Activated naive CD8-positive, alpha-beta T cell treated with anti-CD3 and anti-CD28 coated beads, Interleukin-2, amount 50 U/mL, for 24 hours (primary cell): ENCODE measurements at regions not wholly inside any gene's neighbourhood (a gene's known extent, or its start where the extent isn't known, plus 50 kb on each side); places are given as distances from the start of the nearest gene placed in this dataset.

Experiments
- ATAC-seq: fragments of 150-1000 bp; cut with Tn5 transposase; one replicate; pipeline ENCODE4 v1.10.0; 2021
- DNase-seq: peaks from one replicate; pipeline ENCODE4 v3.0.0; 2021
- H3K27ac Mint-ChIP-seq: one replicate; pipeline ENCODE4 v1.8.0; 2021; ENCODE audit warnings: mild to moderate bottlenecking, mixed read lengths
- H3K27me3 Mint-ChIP-seq: one replicate; pipeline ENCODE4 v1.8.0; 2021; ENCODE audit warnings: mixed read lengths
- H3K36me3 Mint-ChIP-seq: one replicate; pipeline ENCODE4 v1.8.0; 2021; ENCODE audit warnings: low read depth, mixed read lengths
- H3K4me1 Mint-ChIP-seq: one replicate; pipeline ENCODE4 v1.8.0; 2021; ENCODE audit warnings: mixed read lengths
- H3K4me3 Mint-ChIP-seq: one replicate; pipeline ENCODE4 v1.8.0; 2021; ENCODE audit warnings: mild to moderate bottlenecking, moderate library complexity, mixed read lengths
- H3K9me3 Mint-ChIP-seq: one replicate; pipeline ENCODE4 v1.8.0; 2021; ENCODE audit warnings: mixed read lengths

DNA sequence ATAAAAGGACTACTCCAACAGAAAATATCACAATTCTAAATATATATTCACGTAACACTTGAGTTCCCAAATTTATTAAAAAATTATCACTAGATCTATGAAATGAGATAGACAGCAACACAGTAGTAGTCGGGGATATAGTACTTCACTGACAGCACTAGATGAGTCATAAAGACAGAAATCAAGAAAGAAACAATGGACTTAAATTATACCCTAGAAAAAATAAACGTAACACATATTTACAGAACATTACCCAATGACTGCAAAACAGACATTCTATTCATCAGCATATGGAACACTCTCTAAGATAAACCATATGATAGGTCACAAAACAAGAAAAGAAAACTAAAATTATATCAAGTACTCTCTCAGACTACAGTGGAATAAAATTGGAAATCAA, 429.4 kb downstream of the MBD2 start:
- Mint-ChIP-seq H3K4me1 (no peaks in the 10 kb centered on the region), H3K27me3 (no peaks in the 10 kb centered on the region), H3K36me3 (no peaks in the 10 kb centered on the region), H3K4me3 (no peak overlapping the region), H3K27ac (no peak overlapping the region), H3K9me3 (no peaks in the 10 kb centered on the region)
- ATAC-seq (no peak), DNase-seq (no peak)

DNA sequence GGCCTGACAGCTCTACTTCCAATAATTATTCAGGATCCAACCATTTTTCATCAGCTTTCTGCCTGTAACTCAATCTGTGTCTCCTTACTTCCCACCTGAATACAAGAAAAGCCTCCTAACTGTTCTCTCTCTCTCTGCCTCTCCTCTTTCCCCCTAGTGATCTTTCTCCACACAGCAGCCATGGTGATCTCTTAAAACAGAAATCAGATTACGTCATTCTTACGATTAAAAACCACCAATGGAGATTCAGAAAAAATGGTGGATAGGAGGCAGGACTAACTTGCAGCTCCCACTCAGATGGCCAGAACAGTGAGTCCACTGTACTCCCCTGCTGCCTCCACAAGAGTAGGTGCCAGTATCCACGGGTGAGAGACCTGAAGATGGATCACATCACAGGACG, 431.7 kb downstream of the MBD2 start:
- DNase-seq = no peak
- Mint-ChIP-seq H3K36me3 (no peaks in the 10 kb centered on the region), H3K4me3 (no peak overlapping the region), H3K4me1 (no peaks in the 10 kb centered on the region), H3K27me3 (no peaks in the 10 kb centered on the region), H3K27ac (no peak overlapping the region), H3K9me3 (no peaks in the 10 kb centered on the region)
- ATAC-seq = no peak

DNA sequence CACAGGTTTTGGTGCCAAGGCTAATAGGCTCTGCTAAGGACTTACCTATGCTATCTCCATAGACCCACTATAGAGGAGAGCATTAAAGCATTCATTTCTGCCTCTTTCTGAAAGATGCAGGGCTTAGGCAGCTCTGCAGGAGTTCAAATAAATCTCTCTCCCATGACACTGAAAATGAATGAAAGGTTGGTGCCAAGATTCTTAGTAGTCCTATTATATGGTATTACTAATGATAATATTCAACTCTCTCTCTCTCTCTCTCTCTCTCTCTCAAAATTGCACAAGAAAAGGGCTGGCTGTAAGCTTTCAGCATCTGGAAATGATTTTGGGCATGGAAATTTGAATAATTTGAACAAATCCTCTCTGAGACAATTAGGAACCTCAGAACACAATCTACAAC, 433.7 kb downstream of the MBD2 start:
- no peaks in the 10 kb centered on the region for H3K36me3 Mint-ChIP-seq
- ATAC-seq (no peak), DNase-seq (no peak)
- no peak overlapping the region for H3K27ac Mint-ChIP-seq
- no peak overlapping the region for H3K4me3 Mint-ChIP-seq
- no peaks in the 10 kb centered on the region for H3K27me3 Mint-ChIP-seq
- no peaks in the 10 kb centered on the region for H3K9me3 Mint-ChIP-seq
- H3K4me1 Mint-ChIP-seq = no peaks in the 10 kb centered on the region

DNA sequence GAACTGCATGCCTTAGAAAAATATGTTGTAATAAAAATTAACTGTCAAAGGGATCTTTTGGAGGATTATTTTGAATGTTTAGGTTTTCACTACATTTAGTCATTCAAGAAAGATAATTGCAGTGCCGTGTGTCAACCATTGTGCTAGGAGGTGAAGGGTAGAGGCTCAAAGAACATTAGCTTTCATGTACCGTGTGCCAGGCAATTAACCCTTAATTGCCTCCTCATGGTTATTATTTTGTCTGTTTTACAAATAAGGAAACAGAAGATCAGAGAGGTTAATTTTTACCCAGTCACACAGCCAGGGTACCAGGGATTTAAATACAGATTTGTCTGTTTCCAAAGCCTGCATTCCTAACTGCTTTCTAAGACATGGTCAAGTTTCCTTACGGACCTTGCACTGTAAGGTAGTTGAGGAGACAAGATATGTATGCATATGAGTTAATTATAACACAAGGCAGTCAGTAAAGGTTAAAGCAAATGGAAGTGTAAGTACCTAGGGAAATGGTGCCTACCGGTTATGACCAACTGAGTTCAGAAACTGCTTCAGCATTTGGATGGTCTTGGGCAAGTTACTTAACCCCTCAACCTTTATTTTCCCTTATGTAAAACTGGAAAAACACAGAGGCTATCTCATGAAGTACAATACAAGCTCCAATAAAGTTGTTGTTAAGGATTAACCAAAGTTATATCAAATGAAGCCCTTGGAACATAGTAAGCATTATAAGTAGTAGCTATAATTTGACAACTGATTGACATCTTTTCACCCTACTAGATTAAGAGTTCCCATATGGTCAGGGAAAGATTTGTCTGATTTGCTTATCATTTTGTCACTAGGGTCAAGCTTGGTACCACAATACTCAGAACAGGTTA, 434.9 kb downstream of the MBD2 start:
- DNase-seq (no peak), ATAC-seq (no peak)
- H3K4me3 Mint-ChIP-seq = no peak overlapping the region
- no peaks in the 10 kb centered on the region for H3K36me3 Mint-ChIP-seq
- H3K27me3 Mint-ChIP-seq = no peaks in the 10 kb centered on the region
- H3K9me3 Mint-ChIP-seq = no peaks in the 10 kb centered on the region
- no peaks in the 10 kb centered on the region for H3K4me1 Mint-ChIP-seq
- no peak overlapping the region for H3K27ac Mint-ChIP-seq

DNA sequence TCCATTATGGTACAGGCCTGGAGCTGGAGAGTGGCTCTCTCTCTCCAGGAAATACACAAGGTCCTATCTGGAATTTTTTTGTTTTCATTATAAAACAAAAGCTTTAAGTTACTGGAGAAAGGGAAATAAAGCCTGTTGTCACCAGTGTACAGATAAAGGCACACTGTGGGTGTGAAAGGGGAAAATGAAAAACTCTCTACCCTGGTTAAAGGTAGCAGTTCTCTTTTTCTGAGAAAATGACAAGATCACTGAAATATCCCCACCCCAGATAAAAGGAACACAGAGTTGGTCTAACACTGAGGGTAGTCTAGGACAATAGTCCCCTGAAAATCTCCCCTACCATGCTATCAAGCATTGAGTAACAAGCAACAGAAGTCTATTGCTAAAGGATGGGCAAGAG, 438.7 kb downstream of the MBD2 start:
- ATAC-seq (no peak), DNase-seq (no peak)
- H3K9me3 Mint-ChIP-seq = no peaks in the 10 kb centered on the region
- H3K4me3 Mint-ChIP-seq = no peak overlapping the region
- no peaks in the 10 kb centered on the region for H3K4me1 Mint-ChIP-seq
- no peaks in the 10 kb centered on the region for H3K27me3 Mint-ChIP-seq
- H3K27ac Mint-ChIP-seq = no peak overlapping the region
- H3K36me3 Mint-ChIP-seq = no peaks in the 10 kb centered on the region

DNA sequence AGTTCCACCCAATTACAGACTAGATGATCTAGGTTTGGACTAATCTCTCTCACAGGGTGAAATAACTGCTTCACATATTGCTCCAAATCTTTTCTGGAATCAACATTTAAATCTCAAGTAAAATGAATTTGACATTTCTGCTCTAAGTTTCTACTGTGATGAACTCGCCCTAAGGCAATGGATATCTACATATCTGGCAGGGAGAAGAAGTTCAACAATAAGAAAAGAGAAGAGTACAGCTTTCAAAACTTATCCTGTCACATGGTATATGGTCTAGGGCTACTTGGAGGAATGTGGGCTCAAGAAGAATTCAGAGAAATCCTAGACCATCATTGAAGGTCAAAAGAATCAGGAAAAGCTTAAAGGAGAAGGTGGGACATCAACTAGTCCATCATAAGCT, 440.2 kb downstream of the MBD2 start:
- H3K27ac Mint-ChIP-seq = no peak overlapping the region

DNA sequence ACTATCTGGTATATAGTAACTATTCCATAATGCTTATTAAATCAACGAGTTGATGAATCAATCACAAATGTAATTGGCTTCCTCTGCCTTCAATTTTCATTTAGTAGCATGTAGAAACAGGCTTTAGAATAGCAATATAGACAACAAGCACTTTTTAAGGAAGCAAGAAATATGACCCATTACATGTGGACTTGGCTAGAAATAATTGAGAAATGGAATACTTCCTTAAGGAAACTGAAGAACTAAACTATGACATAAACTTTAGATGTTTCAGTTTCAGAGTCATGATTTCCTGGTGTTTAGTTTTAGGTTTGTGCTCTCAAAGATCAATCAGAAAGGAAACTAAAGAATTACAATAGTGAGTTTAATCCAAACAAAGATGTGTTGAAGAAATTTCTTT, 443.8 kb downstream of the MBD2 start:
- H3K4me1 Mint-ChIP-seq = no peaks in the 10 kb centered on the region
- H3K27ac Mint-ChIP-seq = no peak overlapping the region
- peaks cover 14% of the 10 kb centered on the region for H3K9me3 Mint-ChIP-seq
- no peak for DNase-seq
- ATAC-seq = no peak
- H3K36me3 Mint-ChIP-seq = no peaks in the 10 kb centered on the region
- no peaks in the 10 kb centered on the region for H3K27me3 Mint-ChIP-seq
- H3K4me3 Mint-ChIP-seq = no peak overlapping the region

More for the DNA sequence above, 440.2 kb downstream of the MBD2 start:
- DNase-seq = no peak
- Mint-ChIP-seq H3K4me1 (no peaks in the 10 kb centered on the region), H3K27me3 (no peaks in the 10 kb centered on the region), H3K36me3 (no peaks in the 10 kb centered on the region), H3K9me3 (peaks cover 5% of the 10 kb centered on the region), H3K4me3 (no peak overlapping the region)
- no peak for ATAC-seq

DNA sequence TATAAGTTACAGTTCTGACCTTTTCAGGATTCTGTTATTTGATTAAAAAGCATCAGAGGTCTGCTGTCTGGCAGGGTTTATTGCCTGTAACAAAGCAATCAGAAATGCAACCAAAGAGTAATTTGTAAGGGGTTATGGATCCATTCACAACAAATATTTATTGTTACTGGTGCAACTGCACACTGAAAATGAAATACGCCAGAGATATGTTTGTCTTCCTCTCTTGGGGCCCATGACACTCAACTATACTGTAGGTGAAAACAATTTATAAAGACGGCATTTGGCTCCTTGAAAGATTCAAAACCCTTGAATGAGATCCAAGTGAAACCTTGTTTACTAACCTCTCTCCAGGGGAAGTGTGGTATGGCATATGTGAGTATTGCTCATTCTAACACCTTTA, 452.2 kb downstream of the MBD2 start:
- Mint-ChIP-seq H3K4me3 (no peak overlapping the region), H3K9me3 (peaks cover 20% of the 10 kb centered on the region), H3K27ac (no peak overlapping the region), H3K4me1 (no peaks in the 10 kb centered on the region), H3K27me3 (no peaks in the 10 kb centered on the region), H3K36me3 (no peaks in the 10 kb centered on the region)
- DNase-seq = no peak
- ATAC-seq = no peak

DNA sequence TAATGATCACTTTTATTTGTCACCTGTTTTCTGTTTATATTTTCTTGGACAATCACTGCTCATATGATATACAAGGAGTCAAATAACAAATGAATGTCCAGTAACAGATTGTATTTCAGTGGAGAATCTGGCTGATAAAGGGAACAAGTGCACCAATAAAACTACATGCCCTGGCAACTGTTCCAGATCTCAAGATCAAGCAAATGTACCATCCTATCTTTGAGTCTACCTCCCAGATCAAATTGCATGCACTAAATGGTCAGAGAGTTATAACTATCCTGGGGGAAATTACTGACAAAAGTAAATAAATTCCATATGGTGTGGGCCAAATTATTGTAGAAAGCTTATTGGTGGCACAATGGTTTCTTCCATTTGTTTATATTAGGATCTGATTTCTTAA, 452.8 kb downstream of the MBD2 start:
- DNase-seq (no peak), ATAC-seq (no peak)
- H3K27me3 Mint-ChIP-seq = no peaks in the 10 kb centered on the region
- peaks cover 17% of the 10 kb centered on the region for H3K9me3 Mint-ChIP-seq
- no peaks in the 10 kb centered on the region for H3K4me1 Mint-ChIP-seq
- no peak overlapping the region for H3K27ac Mint-ChIP-seq
- H3K4me3 Mint-ChIP-seq = no peak overlapping the region
- no peaks in the 10 kb centered on the region for H3K36me3 Mint-ChIP-seq

DNA sequence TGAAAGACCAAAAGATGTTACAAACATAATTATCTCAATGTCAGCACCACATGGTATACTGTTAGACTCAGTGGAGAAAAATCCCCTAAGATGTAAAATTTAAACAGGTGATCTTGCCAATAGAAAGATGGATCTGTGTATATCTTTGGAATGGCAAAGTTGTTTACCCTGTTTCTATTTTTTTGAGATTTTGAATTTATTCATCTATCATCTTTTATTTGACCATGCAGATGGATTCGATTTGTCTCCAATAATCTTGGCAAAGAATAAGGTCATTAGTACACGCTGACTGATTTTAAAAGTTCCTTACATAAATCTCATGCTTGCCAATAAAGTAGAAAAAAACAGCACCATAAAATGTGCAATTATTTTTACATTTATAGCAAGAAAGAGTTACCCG, 459.3 kb downstream of the MBD2 start:
- ATAC-seq (no peak), DNase-seq (no peak)
- Mint-ChIP-seq H3K9me3 (peaks cover 21% of the 10 kb centered on the region), H3K4me3 (no peak overlapping the region), H3K27ac (no peak overlapping the region), H3K36me3 (no peaks in the 10 kb centered on the region), H3K4me1 (no peaks in the 10 kb centered on the region), H3K27me3 (peaks cover 1% of the 10 kb centered on the region)

DNA sequence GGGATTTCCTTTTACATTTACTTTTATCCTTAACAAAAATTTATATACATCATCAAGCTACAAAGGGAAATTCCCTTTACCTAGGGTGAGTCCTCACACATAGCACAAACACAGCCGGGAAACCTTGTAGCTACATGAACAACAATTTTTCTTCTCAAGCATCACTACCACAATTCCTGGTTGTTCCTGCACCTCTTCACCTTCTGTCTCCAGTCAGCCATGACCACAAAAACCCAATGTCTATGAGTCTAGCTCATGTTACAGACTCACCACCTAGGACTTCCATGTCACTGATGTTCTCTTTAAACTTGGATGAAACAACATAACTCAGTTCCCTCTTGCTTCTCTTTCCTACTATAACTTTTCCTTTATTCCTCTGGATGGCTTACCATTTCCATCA, 460.4 kb downstream of the MBD2 start:
- Mint-ChIP-seq H3K9me3 (peaks cover 21% of the 10 kb centered on the region), H3K4me3 (no peak overlapping the region), H3K27me3 (peaks cover 1% of the 10 kb centered on the region), H3K4me1 (no peaks in the 10 kb centered on the region), H3K36me3 (no peaks in the 10 kb centered on the region), H3K27ac (no peak overlapping the region)
- no peak for DNase-seq
- ATAC-seq = no peak

DNA sequence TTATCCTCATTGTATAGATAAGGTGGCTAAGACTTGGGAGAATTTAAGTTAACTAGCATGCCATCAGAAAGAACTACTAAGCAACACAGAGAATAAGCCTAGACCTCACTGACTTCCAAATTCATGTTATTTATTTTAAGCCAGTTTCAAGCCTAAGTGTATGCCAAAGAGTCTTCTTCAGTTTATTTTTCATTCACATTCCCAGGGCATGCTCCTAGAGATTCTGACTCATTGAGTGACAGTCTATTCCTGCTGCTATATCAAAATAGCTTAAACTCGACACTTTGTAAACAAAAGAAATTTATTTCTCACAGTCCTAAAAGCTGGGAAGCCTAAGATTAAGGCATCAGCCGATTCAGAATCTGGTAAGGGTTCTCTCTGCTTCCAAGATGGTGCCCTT, 467.1 kb downstream of the MBD2 start:
- DNase-seq = no peak
- Mint-ChIP-seq H3K36me3 (no peaks in the 10 kb centered on the region), H3K27me3 (peaks cover 1% of the 10 kb centered on the region), H3K9me3 (peaks cover 7% of the 10 kb centered on the region), H3K4me3 (no peak overlapping the region), H3K4me1 (no peaks in the 10 kb centered on the region), H3K27ac (no peak overlapping the region)
- ATAC-seq = no peak

DNA sequence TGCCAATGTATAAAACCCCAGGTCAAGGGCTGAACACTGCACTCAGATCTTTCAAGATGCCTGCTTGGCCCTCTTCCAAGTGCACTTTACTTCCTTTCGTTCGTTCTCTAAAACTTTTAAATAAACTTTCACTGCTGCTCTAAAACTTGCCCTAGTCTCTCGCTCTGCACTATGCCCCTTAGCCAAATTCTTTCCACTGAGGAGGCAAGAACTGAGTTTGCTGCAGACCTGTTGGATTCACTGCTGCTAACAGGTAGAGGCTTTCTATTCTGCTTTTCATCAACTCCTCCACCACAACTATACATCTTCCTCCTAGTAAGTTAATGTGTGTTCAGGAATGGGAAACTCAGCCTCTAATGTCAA, 467.9 kb downstream of the MBD2 start:
- peaks cover 5% of the 10 kb centered on the region for H3K9me3 Mint-ChIP-seq
- H3K27ac Mint-ChIP-seq = no peak overlapping the region
- H3K4me1 Mint-ChIP-seq = no peaks in the 10 kb centered on the region
- ATAC-seq (no peak), DNase-seq (no peak)
- no peak overlapping the region for H3K4me3 Mint-ChIP-seq
- peaks cover under 1% of the 10 kb centered on the region for H3K27me3 Mint-ChIP-seq
- no peaks in the 10 kb centered on the region for H3K36me3 Mint-ChIP-seq

DNA sequence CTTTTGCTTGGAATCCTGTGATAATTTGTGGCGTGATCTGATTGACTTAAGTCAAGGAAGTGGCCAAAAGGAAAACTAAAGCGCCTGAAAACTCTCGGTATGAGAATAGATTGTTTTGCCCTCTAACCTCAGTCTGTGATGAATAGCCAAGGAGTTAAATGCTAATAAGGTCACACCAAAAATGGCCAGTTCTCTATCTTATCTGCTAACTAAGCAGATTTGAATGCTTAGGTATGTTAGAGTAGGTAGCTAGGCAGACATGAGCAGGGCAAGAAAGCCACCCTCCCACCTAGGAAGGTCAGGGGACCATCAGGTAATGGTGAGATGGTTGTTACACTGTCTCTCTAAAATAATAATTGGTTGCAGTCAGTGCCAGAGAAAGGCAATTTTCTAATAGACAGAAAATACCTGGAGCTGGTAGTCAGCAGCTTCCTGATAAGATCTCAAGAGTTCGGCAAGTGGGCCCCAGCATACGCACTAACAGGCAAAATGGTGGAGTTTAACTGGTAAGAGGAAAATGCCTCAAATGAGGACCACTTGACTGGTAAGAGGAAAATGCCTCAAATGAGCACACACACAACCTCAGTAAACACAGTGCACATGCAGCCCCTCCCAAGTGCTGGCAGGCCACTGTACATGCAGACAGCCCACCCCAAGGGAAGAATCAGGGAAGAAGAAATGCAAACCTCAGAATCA, 468.4 kb downstream of the MBD2 start:
- H3K36me3 Mint-ChIP-seq = no peaks in the 10 kb centered on the region
- ATAC-seq (no peak), DNase-seq (no peak)
- H3K9me3 Mint-ChIP-seq = peaks cover 3% of the 10 kb centered on the region
- no peaks in the 10 kb centered on the region for H3K4me1 Mint-ChIP-seq
- H3K4me3 Mint-ChIP-seq = no peak overlapping the region
- H3K27me3 Mint-ChIP-seq = no peaks in the 10 kb centered on the region
- no peak overlapping the region for H3K27ac Mint-ChIP-seq

DNA sequence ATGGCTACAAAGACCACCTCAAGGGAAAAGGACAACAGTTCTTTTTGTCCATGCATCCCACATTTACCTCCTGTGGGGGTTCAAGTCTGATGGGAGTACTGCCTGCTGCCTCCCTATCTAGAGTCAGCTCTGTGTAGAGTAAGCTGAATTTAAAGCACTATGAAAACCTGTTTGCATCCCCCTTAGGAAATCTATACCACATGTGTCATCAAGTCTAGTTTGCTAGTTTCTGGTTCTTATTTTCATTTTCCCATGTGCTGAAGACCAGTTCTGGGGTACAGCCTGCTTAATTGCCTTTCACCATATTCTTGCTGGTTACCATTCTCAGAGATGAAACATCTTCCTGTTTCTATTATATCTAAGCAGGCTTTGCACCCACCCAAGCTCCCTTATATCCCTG, 470.3 kb downstream of the MBD2 start:
- H3K4me1 Mint-ChIP-seq = no peaks in the 10 kb centered on the region
- ATAC-seq (no peak), DNase-seq (no peak)
- H3K4me3 Mint-ChIP-seq = no peak overlapping the region
- H3K27me3 Mint-ChIP-seq = peaks cover 2% of the 10 kb centered on the region
- H3K27ac Mint-ChIP-seq = no peak overlapping the region
- peaks cover 3% of the 10 kb centered on the region for H3K9me3 Mint-ChIP-seq
- no peaks in the 10 kb centered on the region for H3K36me3 Mint-ChIP-seq
